Bronchial epithelial cell (primary cell): ENCODE measurements at regions not wholly inside any gene's neighbourhood (a gene's known extent, or its start where the extent isn't known, plus 50 kb on each side); places are given as distances from the start of the nearest gene placed in this dataset.

ENCODE experiments used
- DNase-seq: peaks from one replicate; pipeline ENCODE4 v3.0.0-alpha.2; 2010; ENCODE audit warnings: low read depth
- FAIRE-seq: peaks from 2 replicates; lab custom pipeline; 2011; peaks lifted over from hg19 to GRCh38; lab: Jason Lieb, UNC
- H3K27me3 ChIP-seq: 2 replicates; pipeline ENCODE4 v1.5.1; 2011; ENCODE audit warnings: low read length; ENCODE audit not compliant: control insufficient read depth, insufficient read depth
- H3K36me3 ChIP-seq: 2 replicates; pipeline ENCODE4 v1.5.1; 2011; ENCODE audit warnings: low read length; ENCODE audit not compliant: control insufficient read depth, insufficient read depth
- H3K4me3 ChIP-seq: 2 replicates; pipeline ENCODE4 v1.5.1; 2011; ENCODE audit warnings: mild to moderate bottlenecking, low read depth, low read length, control low read depth
- TF ChIP-seq, protein P1 (sequence below): IDR thresholded peaks from 2 replicates; pipeline ENCODE4 v1.5.1; 2011; ENCODE audit warnings: mild to moderate bottlenecking, moderate library complexity, low read length, control low read depth, inconsistent platforms; ENCODE audit not compliant: insufficient read depth, severe bottlenecking

DNA sequence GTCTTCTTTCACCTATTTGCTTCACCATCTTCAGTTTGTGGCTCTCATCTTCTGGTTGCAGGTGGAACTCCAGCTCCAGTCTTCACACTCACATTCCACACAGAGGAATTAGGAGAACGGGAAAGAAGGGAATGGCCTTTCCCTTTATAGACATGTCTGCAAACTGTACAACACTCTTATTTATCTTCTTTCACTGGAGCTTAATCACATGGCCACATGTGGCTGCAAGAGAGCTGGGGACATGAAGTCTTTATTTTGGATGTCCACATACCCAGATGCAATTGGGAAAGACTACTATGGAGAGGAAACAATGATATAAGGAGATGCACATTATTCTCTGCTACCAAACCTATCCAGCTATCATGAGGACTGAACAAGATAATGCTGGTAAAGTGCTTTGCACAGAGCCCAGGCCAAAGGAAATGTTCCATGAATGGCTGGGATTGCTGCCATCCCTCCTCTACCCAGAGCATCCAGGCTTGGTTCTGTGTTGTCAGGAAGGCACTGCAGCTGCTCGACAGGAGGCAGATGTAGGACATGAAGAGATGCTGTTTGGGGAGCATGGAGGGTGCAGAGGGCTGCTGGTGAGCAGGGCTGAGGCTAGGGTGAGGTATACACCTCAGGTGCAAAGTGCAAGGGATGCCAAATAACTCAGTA is 183.8 kb upstream of the TBX20 start:
- Histone ChIP-seq H3K36me3 (no peaks in the 10 kb centered on the region), H3K4me3 (no peak overlapping the region), H3K27me3 (no peaks in the 10 kb centered on the region)
- FAIRE-seq (no peak), DNase-seq (no peak)
- TF ChIP-seq, protein P1, sequence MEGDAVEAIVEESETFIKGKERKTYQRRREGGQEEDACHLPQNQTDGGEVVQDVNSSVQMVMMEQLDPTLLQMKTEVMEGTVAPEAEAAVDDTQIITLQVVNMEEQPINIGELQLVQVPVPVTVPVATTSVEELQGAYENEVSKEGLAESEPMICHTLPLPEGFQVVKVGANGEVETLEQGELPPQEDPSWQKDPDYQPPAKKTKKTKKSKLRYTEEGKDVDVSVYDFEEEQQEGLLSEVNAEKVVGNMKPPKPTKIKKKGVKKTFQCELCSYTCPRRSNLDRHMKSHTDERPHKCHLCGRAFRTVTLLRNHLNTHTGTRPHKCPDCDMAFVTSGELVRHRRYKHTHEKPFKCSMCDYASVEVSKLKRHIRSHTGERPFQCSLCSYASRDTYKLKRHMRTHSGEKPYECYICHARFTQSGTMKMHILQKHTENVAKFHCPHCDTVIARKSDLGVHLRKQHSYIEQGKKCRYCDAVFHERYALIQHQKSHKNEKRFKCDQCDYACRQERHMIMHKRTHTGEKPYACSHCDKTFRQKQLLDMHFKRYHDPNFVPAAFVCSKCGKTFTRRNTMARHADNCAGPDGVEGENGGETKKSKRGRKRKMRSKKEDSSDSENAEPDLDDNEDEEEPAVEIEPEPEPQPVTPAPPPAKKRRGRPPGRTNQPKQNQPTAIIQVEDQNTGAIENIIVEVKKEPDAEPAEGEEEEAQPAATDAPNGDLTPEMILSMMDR = no peak

DNA sequence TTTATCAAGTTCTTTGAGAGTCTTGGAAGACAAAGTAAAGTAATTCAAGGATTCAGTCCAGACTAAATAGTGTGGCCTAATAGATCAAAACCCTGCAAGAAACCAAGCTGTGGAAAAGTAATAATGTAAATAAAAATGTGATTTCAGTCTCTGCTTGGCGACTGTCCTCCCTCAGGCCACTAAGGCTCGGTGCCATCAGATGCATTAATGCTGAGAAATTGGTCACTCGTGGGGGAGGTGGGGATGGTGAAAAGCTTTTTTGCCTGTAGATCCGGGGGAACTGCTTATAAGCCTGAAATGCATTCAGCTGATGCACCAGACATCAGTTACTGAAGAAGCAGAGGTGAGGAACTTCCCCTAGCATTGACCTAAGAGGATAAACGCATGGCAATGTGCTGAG is 182.6 kb upstream of the TBX20 start:
- TF ChIP-seq, protein P1 = no peak
- DNase-seq (no peak), FAIRE-seq (no peak)
- H3K36me3 ChIP-seq = no peaks in the 10 kb centered on the region
- no peak overlapping the region for H3K4me3 ChIP-seq
- no peaks in the 10 kb centered on the region for H3K27me3 ChIP-seq

DNA sequence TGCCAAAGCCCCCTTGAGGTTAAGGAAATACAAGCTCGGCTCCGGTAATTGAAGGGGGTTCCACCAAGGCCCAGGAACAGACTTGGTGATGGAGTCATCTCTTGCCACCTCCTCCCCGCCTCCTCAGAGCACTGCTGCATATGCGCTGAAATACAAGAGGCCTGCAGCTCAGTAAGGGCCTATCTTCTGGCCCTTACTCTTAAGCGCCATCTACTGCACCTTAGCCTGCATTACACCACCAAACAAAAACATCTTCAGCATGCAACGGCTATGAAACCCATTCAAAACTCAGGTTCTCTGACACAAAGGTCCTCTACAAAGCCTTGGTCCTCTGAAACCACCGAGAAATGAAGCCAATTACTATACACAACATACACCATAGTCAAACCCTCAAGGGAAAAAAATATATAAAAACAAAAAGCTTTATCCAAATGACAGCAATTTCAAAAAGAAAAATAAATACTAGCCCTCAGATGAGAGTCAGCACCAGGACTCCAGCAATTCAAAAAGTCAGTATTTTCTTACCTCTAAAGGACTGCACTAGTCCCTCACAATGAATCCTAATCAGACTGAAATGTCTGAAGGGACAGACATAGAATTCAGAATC is 176.8 kb upstream of the TBX20 start:
- TF ChIP-seq, protein P1 = peak; percentile 25
- H3K36me3 ChIP-seq = no peaks in the 10 kb centered on the region
- H3K4me3 ChIP-seq = no peak overlapping the region
- no peaks in the 10 kb centered on the region for H3K27me3 ChIP-seq
- DNase-seq = no peak
- FAIRE-seq = no peak

DNA sequence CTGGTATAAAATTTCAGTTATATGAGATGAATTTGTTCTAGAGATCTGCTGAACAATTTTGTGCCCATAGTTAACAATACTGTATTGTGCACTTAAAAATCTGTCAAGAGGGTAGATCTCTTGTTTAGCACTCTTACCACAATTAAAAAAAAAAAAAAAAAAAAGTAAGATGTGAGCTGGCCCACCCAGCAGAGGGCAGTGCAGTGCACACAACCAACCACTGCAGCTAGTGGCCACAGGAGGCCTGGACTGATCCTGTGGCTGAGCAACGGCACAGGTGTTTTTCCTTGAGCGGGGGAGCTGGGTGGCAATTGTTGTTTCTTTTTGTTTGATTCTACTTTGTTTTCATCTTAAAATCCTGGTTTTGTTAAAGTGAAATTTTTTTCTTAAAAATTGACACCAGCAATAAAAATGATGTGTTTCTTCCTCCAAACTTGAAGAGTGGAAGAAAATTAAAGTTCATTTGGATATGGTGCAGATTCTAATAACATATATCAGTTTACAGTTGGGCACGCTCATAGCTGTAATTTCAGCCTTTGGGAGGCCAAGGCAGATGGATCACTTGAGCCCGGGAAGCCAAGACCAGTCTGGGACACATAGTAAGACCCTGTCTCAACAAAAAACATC is 171.1 kb upstream of the TBX20 start:
- no peaks in the 10 kb centered on the region for H3K27me3 ChIP-seq
- DNase-seq (peak; percentile 38), FAIRE-seq (no peak)
- TF ChIP-seq, protein P1 = peak; percentile 77
- no peak overlapping the region for H3K4me3 ChIP-seq
- no peaks in the 10 kb centered on the region for H3K36me3 ChIP-seq

DNA sequence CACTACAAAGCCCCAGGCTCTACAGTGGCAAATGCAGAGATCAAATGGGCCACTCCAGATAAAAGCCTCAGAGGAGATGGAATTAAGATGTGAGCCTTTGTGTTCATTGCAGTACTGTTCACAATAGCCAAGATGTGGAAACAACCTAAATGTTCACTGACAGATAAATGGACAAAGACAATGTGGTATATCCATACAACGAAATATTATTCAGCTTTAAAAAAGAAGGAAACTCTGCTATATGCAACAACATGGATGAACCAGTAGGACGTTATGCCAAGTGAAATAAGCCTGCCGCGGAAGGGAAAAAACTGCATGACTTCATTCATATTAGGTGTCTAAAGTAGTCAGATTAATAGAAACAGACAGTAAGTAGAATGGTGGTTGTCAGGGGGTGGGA is 170.5 kb upstream of the TBX20 start:
- no peak for FAIRE-seq
- DNase-seq = no peak
- Histone ChIP-seq H3K4me3 (no peak overlapping the region), H3K36me3 (no peaks in the 10 kb centered on the region), H3K27me3 (no peaks in the 10 kb centered on the region)
- TF ChIP-seq, protein P1 = no peak

DNA sequence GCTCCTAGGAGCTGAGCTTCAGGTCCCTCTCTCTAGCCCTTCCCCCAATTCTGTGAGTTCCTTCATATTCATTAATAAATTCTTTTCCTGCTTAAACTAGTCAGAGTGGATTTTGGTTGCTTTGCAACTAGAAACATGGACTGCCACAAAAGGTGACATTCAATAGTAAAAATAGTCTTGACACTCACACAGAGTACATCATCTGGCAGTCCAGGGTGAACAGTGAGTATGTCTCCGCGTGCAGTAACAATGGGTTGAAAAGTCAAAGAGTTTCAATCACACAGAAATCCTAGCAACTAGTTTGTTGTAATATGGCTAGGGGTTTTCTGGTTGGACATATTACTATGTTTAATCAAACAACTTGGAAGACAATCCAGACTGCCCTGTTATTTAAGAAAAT is 168.8 kb upstream of the TBX20 start:
- Histone ChIP-seq H3K4me3 (no peak overlapping the region), H3K36me3 (no peaks in the 10 kb centered on the region), H3K27me3 (no peaks in the 10 kb centered on the region)
- TF ChIP-seq, protein P1 = no peak
- no peak for DNase-seq
- FAIRE-seq = no peak
